OCI-LY1 (cell line): ENCODE measurements at regions not wholly inside any gene's neighbourhood (a gene's known extent, or its start where the extent isn't known, plus 50 kb on each side); places are given as distances from the start of the nearest gene placed in this dataset.
"Not testable (repeated sequence)": the region's sequence is repeated elsewhere in the genome, so short reads cannot be mapped to it uniquely, and the experiment has no call there.

Experiments
- H2AFZ ChIP-seq: fragments of 200-600 bp; sonication (generic), shearing (Covaris generic); 2 replicates; pipeline ENCODE4 v1.6.0; 2014; ENCODE audit warnings: antibody characterized with exemption, mild to moderate bottlenecking, low read length
- H3F3A ChIP-seq: fragments of 200-600 bp; sonication (generic), shearing (Covaris generic); 2 replicates; pipeline ENCODE4 v1.6.0; 2014; ENCODE audit warnings: mild to moderate bottlenecking, antibody characterized with exemption, low read length, moderate library complexity; ENCODE audit not compliant: insufficient read depth
- H3K27ac ChIP-seq: fragments of 200-600 bp; sonication (generic); 2 replicates; pipeline ENCODE4 v1.5.1; 2014; ENCODE audit warnings: low read length, mixed run types, mild to moderate bottlenecking, low read depth; ENCODE audit not compliant: poor library complexity, severe bottlenecking
- H3K27me3 ChIP-seq: fragments of 200-600 bp; sonication (generic); 2 replicates; pipeline ENCODE4 v1.6.0; 2014; ENCODE audit warnings: antibody characterized with exemption, mild to moderate bottlenecking, low read length, moderate library complexity; ENCODE audit not compliant: insufficient read depth
- H3K36me3 ChIP-seq: fragments of 200-600 bp; sonication (generic); 2 replicates; pipeline ENCODE4 v1.6.1; 2014; ENCODE audit warnings: mild to moderate bottlenecking, antibody characterized with exemption, low read length, moderate library complexity, mixed read lengths; ENCODE audit not compliant: insufficient read depth
- H3K4me1 ChIP-seq: fragments of 200-600 bp; sonication (generic); 2 replicates; pipeline ENCODE4 v1.5.1; 2014; ENCODE audit warnings: mild to moderate bottlenecking, low read length, moderate library complexity; ENCODE audit not compliant: insufficient read depth, severe bottlenecking
- H3K4me2 ChIP-seq: fragments of 200-600 bp; sonication (generic), shearing (Covaris generic); 2 replicates; pipeline ENCODE4 v1.6.1; 2014; ENCODE audit warnings: low read length
- H3K4me3 ChIP-seq: fragments of 200-600 bp; sonication (generic); 2 replicates; pipeline ENCODE4 v1.5.1; 2014; ENCODE audit warnings: low read length, low read depth, mild to moderate bottlenecking, mixed read lengths; ENCODE audit not compliant: poor library complexity, severe bottlenecking
- H3K79me2 ChIP-seq: fragments of 200-600 bp; shearing (Covaris generic); 2 replicates; pipeline ENCODE4 v1.6.1; 2016; ENCODE audit warnings: mixed run types, low read length, mixed read lengths; ENCODE audit not compliant: insufficient read depth
- H3K9ac ChIP-seq: fragments of 200-600 bp; sonication (generic), shearing (Covaris generic); 2 replicates; pipeline ENCODE4 v1.6.1; 2014; ENCODE audit warnings: mild to moderate bottlenecking, low read length, mixed read lengths
- H3K9me2 ChIP-seq: fragments of 200-600 bp; sonication (generic), shearing (Covaris generic); 2 replicates; pipeline ENCODE4 v1.6.1; 2014; ENCODE audit warnings: low read depth, mild to moderate bottlenecking, low read length, mixed read lengths
- H3K9me3 ChIP-seq: fragments of 200-600 bp; shearing (Covaris generic); 2 replicates; pipeline ENCODE4 v1.6.1; 2014; ENCODE audit warnings: low read length, mixed read lengths
- H4K20me1 ChIP-seq: fragments of 200-600 bp; sonication (generic), shearing (Covaris generic); 2 replicates; pipeline ENCODE4 v1.6.0; 2016; ENCODE audit warnings: mild to moderate bottlenecking, low read length; ENCODE audit not compliant: insufficient read depth
- EZH2 ChIP-seq: fragments of 200-600 bp; sonication (generic), shearing (Covaris generic); IDR thresholded peaks from 2 replicates; pipeline ENCODE4 v1.8.0; 2017; ENCODE audit warnings: borderline replicate concordance, mixed run types, mild to moderate bottlenecking, antibody characterized with exemption, low read length, moderate library complexity, mixed read lengths
- TF ChIP-seq, protein P1 (sequence below): fragments of 200-600 bp; sonication (generic), shearing (Covaris generic); IDR thresholded peaks from 2 replicates; pipeline ENCODE4 v1.5.1; 2017; ENCODE audit warnings: mild to moderate bottlenecking, antibody characterized with exemption, low read length, moderate library complexity, mixed read lengths

DNA sequence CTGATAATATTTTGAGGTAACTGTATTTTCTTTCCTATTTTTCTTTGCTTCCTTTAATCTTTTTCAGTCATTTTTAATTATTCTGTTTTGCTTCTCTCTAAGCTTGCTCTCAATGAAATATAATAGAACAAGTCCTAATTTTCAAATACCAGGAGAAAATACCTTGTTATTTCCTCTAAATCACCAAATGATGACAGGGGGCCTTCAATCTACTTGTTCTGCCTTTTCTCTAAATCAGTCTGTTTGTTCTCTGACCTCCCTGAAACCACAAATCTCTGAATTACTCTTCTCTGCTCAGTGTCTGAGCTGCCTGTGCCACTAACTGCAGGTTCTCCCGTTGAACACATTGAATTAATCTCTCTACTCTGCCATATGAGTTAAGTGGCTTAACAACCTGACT, 286.2 kb downstream of the C11orf87 start:
- H3K36me3 ChIP-seq, result no peaks in the 10 kb centered on the region
- H3K4me2 ChIP-seq, result no peak overlapping the region
- TF ChIP-seq EZH2, result no peak
- TF ChIP-seq, protein P1, sequence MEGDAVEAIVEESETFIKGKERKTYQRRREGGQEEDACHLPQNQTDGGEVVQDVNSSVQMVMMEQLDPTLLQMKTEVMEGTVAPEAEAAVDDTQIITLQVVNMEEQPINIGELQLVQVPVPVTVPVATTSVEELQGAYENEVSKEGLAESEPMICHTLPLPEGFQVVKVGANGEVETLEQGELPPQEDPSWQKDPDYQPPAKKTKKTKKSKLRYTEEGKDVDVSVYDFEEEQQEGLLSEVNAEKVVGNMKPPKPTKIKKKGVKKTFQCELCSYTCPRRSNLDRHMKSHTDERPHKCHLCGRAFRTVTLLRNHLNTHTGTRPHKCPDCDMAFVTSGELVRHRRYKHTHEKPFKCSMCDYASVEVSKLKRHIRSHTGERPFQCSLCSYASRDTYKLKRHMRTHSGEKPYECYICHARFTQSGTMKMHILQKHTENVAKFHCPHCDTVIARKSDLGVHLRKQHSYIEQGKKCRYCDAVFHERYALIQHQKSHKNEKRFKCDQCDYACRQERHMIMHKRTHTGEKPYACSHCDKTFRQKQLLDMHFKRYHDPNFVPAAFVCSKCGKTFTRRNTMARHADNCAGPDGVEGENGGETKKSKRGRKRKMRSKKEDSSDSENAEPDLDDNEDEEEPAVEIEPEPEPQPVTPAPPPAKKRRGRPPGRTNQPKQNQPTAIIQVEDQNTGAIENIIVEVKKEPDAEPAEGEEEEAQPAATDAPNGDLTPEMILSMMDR, result no peak
- H4K20me1 ChIP-seq, result no peaks in the 10 kb centered on the region
- H3K4me1 ChIP-seq, result no peaks in the 10 kb centered on the region
- H3K9me2 ChIP-seq, result no peaks in the 10 kb centered on the region
- no peaks in the 10 kb centered on the region for H3F3A ChIP-seq
- H3K27me3 ChIP-seq, result no peaks in the 10 kb centered on the region
- H3K4me3 ChIP-seq, result no peak overlapping the region
- H3K9ac ChIP-seq, result no peak overlapping the region
- no peak overlapping the region for H3K27ac ChIP-seq
- no peaks in the 10 kb centered on the region for H3K9me3 ChIP-seq
- no peaks in the 10 kb centered on the region for H3K79me2 ChIP-seq
- H2AFZ ChIP-seq, result no peak overlapping the region

DNA sequence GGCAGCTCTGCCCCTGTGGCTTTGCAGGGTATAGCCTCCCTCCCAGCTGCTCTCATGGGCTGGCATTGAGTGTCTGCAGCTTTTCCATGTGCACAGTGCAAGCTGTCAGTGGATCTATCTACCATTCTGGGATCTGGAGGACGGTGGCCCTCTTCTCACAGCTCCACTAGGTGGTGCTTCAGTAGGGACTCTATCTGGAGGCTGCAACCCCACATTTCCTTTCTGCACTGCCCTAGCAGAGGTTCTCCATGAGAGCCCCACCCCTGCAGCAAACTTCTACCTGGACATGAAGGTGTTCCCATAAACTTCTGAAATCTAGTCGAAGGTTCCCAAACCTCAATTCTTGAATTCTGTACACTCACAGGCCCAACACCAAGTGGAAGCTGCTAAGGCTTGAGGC, 292.5 kb downstream of the C11orf87 start:
- not testable (repeated sequence) for H3K4me3 ChIP-seq, H3K27me3 ChIP-seq, H3K79me2 ChIP-seq, H3K9me2 ChIP-seq, H2AFZ ChIP-seq, H3K4me1 ChIP-seq, H3K27ac ChIP-seq, H3K4me2 ChIP-seq, H3K36me3 ChIP-seq, H3F3A ChIP-seq, H3K9ac ChIP-seq, H3K9me3 ChIP-seq, H4K20me1 ChIP-seq

DNA sequence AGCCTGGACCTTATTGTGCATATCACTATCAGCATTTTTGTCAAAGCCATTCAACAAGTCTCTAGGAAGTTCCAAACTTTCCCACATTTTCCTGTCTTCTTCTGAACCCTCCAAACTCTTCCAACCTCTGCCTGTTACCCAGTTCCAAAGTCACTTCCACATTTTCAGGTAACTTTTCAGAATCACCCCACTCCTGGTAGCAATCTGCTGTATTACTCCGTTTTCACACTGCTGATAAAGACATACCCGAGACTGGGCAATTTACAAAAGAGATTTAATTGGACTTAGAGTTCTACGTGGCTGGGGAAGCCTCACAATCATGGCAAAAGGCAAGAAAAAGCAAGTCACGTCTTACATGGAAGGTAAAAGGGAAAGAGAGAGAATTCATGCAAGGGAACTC, 293.4 kb downstream of the C11orf87 start:
- H3K4me2 ChIP-seq, H3K9ac ChIP-seq, H3K9me2 ChIP-seq, H3K27me3 ChIP-seq, H3K4me1 ChIP-seq, H2AFZ ChIP-seq, H3K36me3 ChIP-seq, H3K4me3 ChIP-seq, H3K9me3 ChIP-seq, H4K20me1 ChIP-seq, H3K27ac ChIP-seq, H3K79me2 ChIP-seq, H3F3A ChIP-seq: not testable (repeated sequence)

DNA sequence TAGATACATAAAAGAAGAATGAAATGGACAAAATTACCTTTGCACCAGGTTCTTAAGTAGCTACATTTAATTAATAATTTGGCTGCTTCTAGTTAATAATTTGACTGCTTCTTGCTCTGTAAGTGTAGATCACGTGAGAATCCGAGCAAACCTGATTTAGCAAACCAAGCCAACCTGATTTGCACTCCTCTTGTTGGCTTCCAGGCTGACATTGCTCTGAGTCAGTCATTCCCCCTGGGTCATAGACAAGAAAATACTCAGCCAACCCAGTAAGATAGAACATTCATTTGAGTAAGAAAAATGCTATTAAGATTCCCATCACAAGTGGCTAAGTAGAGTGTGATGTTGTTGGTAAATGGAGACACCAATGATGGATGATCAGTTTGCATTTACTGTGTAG, 304.1 kb downstream of the C11orf87 start:
- TF ChIP-seq, protein P1, result no peak
- TF ChIP-seq EZH2, result no peak
- no peak overlapping the region for H3K9ac ChIP-seq
- no peak overlapping the region for H2AFZ ChIP-seq
- no peaks in the 10 kb centered on the region for H4K20me1 ChIP-seq
- H3K4me3 ChIP-seq, result no peak overlapping the region
- H3K9me3 ChIP-seq, result no peaks in the 10 kb centered on the region
- no peaks in the 10 kb centered on the region for H3K27me3 ChIP-seq
- H3K4me2 ChIP-seq, result no peak overlapping the region
- H3K36me3 ChIP-seq, result no peaks in the 10 kb centered on the region
- H3F3A ChIP-seq, result no peaks in the 10 kb centered on the region
- no peaks in the 10 kb centered on the region for H3K9me2 ChIP-seq
- no peak overlapping the region for H3K27ac ChIP-seq
- H3K4me1 ChIP-seq, result no peaks in the 10 kb centered on the region
- H3K79me2 ChIP-seq, result no peaks in the 10 kb centered on the region
